ENCODE measurements at regions not wholly inside any gene's neighbourhood (a gene's known extent, or its start where the extent isn't known, plus 50 kb on each side); places are given as distances from the start of the nearest gene placed in this dataset.

GRCh38 chr17:54544249-54544648 lies 356.4 kb upstream of the TOM1L1 start (continued):
- TF ChIP-seq CHD7 (IDR thresholded peaks at IDR 0.05; ENCODE audit: insufficient replicate concordance, low read length) (no peak), KDM4A (IDR thresholded peaks at IDR 0.05; ENCODE audit: low read depth, low read length, severe bottlenecking) (no peak), CBX5 (IDR thresholded peaks at IDR 0.05; ENCODE audit: low read depth, low read length) (no peak), CTCF (IDR thresholded peaks at IDR 0.05; ENCODE audit: control extremely low read depth in 1 of 3, insufficient read depth in 1 of 3, low read depth in 1 of 3, low read length in 3 of 3) (peak; percentile 55 to 66 (median 65)), RFX5 (IDR thresholded peaks at IDR 0.05; ENCODE audit: borderline replicate concordance, low read depth, low read length) (no peak), KDM1A (IDR thresholded peaks at IDR 0.05; ENCODE audit: borderline replicate concordance, low read length) (no peak), ATF2 (IDR thresholded peaks at IDR 0.05; ENCODE audit: low read length) (no peak), SP1 (IDR thresholded peaks at IDR 0.05; ENCODE audit: low read depth, low read length) (no peak)
